Activated CD8-positive, alpha-beta memory T cell treated with anti-CD3 and anti-CD28 coated beads for 48 hours (primary cell): ENCODE measurements at regions not wholly inside any gene's neighbourhood (a gene's known extent, or its start where the extent isn't known, plus 50 kb on each side); places are given as distances from the start of the nearest gene placed in this dataset.
"Not testable (repeated sequence)": the region's sequence is repeated elsewhere in the genome, so short reads cannot be mapped to it uniquely, and the experiment has no call there.

Experiments
- DNase-seq, 3 experiments: peaks; one replicate each; pipeline ENCODE4 v3.0.0-alpha.2; 2020; ENCODE audit warnings: low read depth in 2 of 3, low spot score in 2 of 3

- no peak for DNase-seq
These were observed 1247.6 kb downstream of the PCDH17 start for GRCh38 chr13:58879114-58879513.

- DNase-seq, result no peak
These were observed 1251.0 kb downstream of the PCDH17 start for GRCh38 chr13:58882516-58882915.

- DNase-seq, result no peak
These were observed 1251.9 kb downstream of the PCDH17 start for GRCh38 chr13:58883405-58883804.

- DNase-seq, result no peak
These were observed 1253.0 kb downstream of the PCDH17 start for GRCh38 chr13:58884353-58885209.

DNA sequence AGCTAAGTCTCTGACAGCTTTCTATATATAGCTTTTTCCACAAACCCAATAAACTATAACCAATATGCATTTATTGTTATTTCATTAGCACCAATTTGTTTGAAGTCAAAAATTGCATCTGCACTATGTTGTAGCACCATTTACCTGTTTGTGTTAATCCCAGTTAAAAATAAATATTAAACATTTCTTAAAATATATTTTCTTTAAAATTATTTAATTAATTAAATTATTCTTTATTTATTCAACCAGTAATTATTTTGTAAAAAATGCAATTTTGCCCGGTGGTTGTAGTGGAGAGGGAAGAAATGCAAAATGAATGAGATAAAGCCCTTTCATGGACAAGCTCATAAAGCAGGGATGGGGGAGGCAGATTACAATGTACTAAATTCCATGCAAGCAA, 1257.9 kb downstream of the PCDH17 start:
- DNase-seq, result no peak

DNA sequence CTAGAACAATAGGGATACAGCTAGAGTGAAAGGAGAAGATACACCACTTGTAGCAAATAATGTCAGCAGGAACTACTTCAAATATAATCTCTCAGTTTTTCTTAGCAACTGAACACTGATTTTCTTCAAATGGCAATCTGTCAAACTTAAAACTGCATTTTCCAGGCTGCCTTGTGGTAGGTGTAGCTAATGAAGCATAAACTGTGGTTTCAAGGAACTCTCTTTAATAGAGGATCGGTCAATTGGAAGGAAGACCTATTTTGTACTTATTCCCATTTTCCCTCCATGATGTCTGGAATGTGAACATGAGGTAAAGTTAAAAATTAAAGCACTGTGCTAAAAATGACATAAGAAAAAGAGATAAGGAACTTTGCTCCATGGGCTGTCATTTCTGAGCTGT, 1261.9 kb downstream of the PCDH17 start:
- no peak for DNase-seq

- no peak for DNase-seq
These were observed 1257.3 kb downstream of the DIAPH3 start for GRCh38 chr13:58906329-58907007.

GRCh38 chr13:58907347-58907746, 1256.4 kb downstream of the DIAPH3 start:
- no peak for DNase-seq

- DNase-seq, result no peak
These were observed 1255.6 kb downstream of the DIAPH3 start for GRCh38 chr13:58908019-58908679.

DNA sequence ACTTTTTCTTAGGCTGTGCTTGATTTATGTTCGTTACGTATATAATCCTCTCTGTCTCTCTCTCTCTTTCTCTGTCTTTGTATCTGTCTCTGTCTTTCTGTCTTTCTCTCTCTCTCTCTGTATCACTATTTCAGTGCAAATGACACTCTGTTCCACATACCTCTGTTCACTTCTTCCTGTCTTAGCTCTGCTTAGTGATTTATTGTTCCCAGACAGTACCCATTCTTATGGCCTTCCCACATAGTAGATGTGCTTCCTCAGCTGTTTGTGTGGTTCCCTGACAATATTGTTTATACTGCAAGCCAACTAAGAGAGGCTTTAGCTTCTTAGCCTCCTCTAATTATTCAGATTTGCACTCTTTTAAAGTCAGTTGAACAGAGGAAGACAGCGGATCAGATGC, 1244.2 kb downstream of the DIAPH3 start:
- DNase-seq, result no peak

DNA sequence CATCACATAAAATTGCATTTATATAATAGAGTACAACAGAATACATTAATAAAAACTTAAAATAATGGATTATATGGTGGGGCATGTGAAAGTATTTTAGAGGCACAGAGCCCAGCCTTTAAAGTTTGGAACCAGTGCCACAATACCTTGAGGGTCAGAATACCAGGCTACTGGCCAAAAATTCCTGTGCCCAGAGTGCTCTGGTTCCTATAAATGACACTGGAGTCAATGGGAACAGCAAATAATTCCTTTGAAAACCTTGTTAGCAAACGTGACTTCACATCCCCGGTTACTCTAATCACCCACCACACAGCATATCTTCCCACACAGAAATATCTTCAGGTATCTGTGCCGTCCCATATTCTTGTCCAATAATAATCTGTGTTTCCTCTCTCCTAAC, 1242.6 kb downstream of the DIAPH3 start:
- DNase-seq, result no peak

- no peak for DNase-seq
These were observed 1236.9 kb downstream of the DIAPH3 start for GRCh38 chr13:58926858-58927257.

DNA sequence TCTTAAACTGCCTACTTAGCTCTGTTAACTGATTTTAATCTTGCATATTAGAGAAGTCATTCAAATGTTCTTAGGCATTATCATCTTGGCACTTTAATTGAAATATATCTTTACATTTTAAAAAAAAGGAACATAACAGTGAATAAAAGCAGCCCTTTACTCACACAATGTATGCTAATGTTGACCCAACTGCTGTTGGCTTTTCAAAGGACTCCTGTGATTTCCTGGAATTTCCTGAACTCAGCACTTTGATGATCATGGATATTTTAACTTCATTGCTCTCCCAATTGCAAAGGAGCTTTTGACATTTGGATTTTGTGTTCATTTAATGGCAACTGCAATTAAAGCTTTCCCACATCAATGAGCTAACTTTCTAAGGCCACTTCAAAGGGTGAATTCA, 1230.3 kb downstream of the DIAPH3 start:
- DNase-seq, result no peak

GRCh38 chr13:58935689-58936088, 1228.0 kb downstream of the DIAPH3 start:
- no peak for DNase-seq

DNA sequence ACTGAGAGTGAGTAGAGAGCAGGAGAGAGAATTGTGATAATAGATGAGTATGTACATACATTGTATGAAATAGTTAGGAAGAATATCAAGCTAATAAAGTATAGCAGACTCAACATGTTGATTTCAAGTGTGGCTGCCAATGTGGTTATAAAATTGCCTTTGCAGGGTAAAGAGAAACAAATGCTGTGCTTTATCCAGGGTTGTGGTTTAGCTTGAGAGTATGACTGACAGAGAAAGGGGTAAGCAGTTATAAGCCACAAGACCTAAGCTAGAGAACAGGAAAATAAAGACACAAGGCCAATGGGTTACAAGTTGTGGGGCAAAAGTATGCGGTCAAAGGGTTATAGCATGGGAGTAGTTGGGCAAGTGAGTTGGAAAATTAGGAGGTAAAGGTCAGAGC, 1217.5 kb downstream of the DIAPH3 start:
- DNase-seq, result no peak

DNA sequence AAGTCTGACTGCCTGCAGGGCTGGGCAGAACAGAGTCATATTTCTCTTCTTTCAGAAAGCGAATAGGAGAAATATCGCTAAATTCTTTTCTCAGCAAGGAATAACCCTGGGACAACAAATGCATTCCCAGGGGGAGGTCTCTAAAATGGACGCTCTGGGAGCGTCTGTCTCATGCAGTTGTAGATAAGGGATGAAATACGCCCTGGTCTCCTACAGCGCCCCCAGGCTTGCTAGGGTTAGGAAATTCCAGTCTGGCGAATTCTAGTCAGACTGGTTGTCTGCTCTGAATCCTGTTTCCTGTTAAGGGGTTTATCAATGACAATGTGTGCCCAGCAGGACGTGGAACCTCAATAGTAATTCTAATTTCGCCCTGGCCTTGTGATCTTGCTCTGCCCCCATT, 1214.1 kb downstream of the DIAPH3 start:
- DNase-seq, result no peak

GRCh38 chr13:58950911-58951310, 1212.8 kb downstream of the DIAPH3 start:
- no peak for DNase-seq

DNA sequence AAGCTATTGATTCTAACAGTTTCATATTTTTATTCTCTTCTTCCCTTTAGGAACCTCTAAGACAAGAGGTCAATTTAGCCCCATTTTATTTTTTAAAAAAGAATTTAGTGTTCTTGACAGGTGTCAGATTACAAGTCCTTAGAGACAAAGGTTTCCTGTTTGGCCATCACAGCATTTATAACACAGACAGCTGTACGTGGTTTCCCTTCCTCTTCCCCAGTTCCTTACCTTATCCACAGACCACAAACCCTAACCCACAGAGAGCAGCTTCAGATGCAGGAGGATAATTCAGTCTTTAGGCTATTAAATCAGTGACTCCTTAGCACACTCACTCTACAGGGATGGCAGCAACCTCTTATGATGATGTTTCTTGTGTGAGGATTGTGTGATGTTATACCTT, 1210.1 kb downstream of the DIAPH3 start:
- DNase-seq, result no peak

GRCh38 chr13:58955546-58956385, 1208.0 kb downstream of the DIAPH3 start:
- DNase-seq, result no peak

GRCh38 chr13:58958097-58958496, 1205.6 kb downstream of the DIAPH3 start:
- DNase-seq, result not testable (repeated sequence)

DNA sequence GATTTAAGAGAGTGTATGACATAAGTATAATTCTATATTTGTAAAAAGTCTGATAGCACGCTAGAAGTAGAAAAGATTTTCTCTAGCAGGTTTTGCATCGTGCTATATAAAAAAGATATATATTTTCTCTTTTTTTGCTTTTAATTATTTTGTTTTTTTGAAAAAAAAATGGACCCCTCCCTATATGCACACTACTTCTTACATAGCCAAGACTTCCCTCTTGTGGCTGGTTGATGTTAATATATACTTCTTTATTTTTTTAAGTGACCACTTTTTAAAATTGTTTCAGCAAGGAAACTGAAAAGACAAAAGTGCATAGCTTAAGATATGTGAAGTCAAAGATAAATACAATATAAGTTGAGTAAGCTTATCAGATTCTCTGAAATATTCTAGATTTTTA, 1202.8 kb downstream of the DIAPH3 start:
- DNase-seq, result no peak
